Natural killer cell treated with Interleukin-12 subunit alpha and Interleukin-12 subunit beta and Interleukin-15 and Interleukin-18, amount 100 ng/mL, for 72 hours (primary cell): ENCODE measurements at regions not wholly inside any gene's neighbourhood (a gene's known extent, or its start where the extent isn't known, plus 50 kb on each side); places are given as distances from the start of the nearest gene placed in this dataset.

Experiments used
- ATAC-seq, 2 donors: fragments of 150-1000 bp; cut with Tn5 transposase in 1 of 2; sonication (Bioruptor Pico), chemical (Tn5 transposase) in 1 of 2; 2 replicates each; pipeline ENCODE4 v1.10.0; 2021
- DNase-seq: peaks from one replicate; pipeline ENCODE4 v3.0.0; 2022; ENCODE audit warnings: low spot score
- H3K27ac Mint-ChIP-seq, 2 donors: 1 replicate in 1 of 2; 2 replicates in 1 of 2; pipeline ENCODE4 v1.8.0; 2022; ENCODE audit warnings: mixed read lengths in 2 of 2, mild to moderate bottlenecking in 1 of 2, moderate library complexity in 1 of 2
- H3K27me3 Mint-ChIP-seq, 2 donors: 1 replicate in 1 of 2; 2 replicates in 1 of 2; pipeline ENCODE4 v1.8.0; 2022; ENCODE audit warnings: mixed read lengths in 2 of 2
- H3K36me3 Mint-ChIP-seq: one replicate; pipeline ENCODE4 v1.8.0; 2022; ENCODE audit warnings: mixed read lengths
- H3K4me1 Mint-ChIP-seq, 2 donors: 1 replicate in 1 of 2; 2 replicates in 1 of 2; pipeline ENCODE4 v1.8.0; 2022; ENCODE audit warnings: low read depth in 2 of 2, mixed read lengths in 2 of 2, mild to moderate bottlenecking in 1 of 2
- H3K4me3 Mint-ChIP-seq: one replicate; pipeline ENCODE4 v1.8.0; 2022; ENCODE audit warnings: mixed read lengths
- H3K9me3 Mint-ChIP-seq: 2 replicates; pipeline ENCODE4 v1.8.0; 2022; ENCODE audit warnings: mixed read lengths

- DNase-seq (no peak), ATAC-seq (no peak)
- no peak overlapping the region for H3K27ac Mint-ChIP-seq
- no peaks in the 10 kb centered on the region for H3K36me3 Mint-ChIP-seq
- no peaks in the 10 kb centered on the region for H3K27me3 Mint-ChIP-seq
- peaks cover 5% of the 10 kb centered on the region for H3K9me3 Mint-ChIP-seq
- H3K4me1 Mint-ChIP-seq: no peaks in the 10 kb centered on the region
- H3K4me3 Mint-ChIP-seq: no peak overlapping the region
Measured at GRCh38 chr4:24143741-24144140, 253.9 kb upstream of the PPARGC1A start.

- ATAC-seq: no peak
- H3K9me3 Mint-ChIP-seq: peaks cover 5% of the 10 kb centered on the region
- no peaks in the 10 kb centered on the region for H3K4me1 Mint-ChIP-seq
- no peak overlapping the region for H3K4me3 Mint-ChIP-seq
- DNase-seq: no peak
- H3K27me3 Mint-ChIP-seq: no peaks in the 10 kb centered on the region
- H3K27ac Mint-ChIP-seq: no peak overlapping the region
- no peaks in the 10 kb centered on the region for H3K36me3 Mint-ChIP-seq
Measured at GRCh38 chr4:24141836-24142235, 252.0 kb upstream of the PPARGC1A start.

- Mint-ChIP-seq H3K9me3 (peaks cover 10% of the 10 kb centered on the region), H3K27me3 (no peaks in the 10 kb centered on the region), H3K36me3 (no peaks in the 10 kb centered on the region), H3K27ac (no peak overlapping the region), H3K4me3 (no peak overlapping the region), H3K4me1 (no peaks in the 10 kb centered on the region)
- no peak for ATAC-seq
- DNase-seq: no peak
Measured at GRCh38 chr4:24140892-24141291, 251.0 kb upstream of the PPARGC1A start.

- H3K4me1 Mint-ChIP-seq: no peaks in the 10 kb centered on the region
- ATAC-seq: no peak
- H3K27ac Mint-ChIP-seq: no peak overlapping the region
- H3K4me3 Mint-ChIP-seq: no peak overlapping the region
- H3K9me3 Mint-ChIP-seq: peaks cover 6% of the 10 kb centered on the region
- DNase-seq: no peak
- H3K27me3 Mint-ChIP-seq: no peaks in the 10 kb centered on the region
- no peaks in the 10 kb centered on the region for H3K36me3 Mint-ChIP-seq
Measured at GRCh38 chr4:24137671-24138601, 248.1 kb upstream of the PPARGC1A start.

GRCh38 chr4:24131954-24132673 is 242.3 kb upstream of the PPARGC1A start:
- Mint-ChIP-seq H3K27ac (no peak overlapping the region), H3K4me1 (no peaks in the 10 kb centered on the region), H3K4me3 (no peak overlapping the region), H3K36me3 (no peaks in the 10 kb centered on the region), H3K9me3 (peaks cover 12% of the 10 kb centered on the region), H3K27me3 (no peaks in the 10 kb centered on the region)
- DNase-seq: no peak
- no peak for ATAC-seq

- Mint-ChIP-seq H3K4me3 (no peak overlapping the region), H3K4me1 (no peaks in the 10 kb centered on the region), H3K36me3 (no peaks in the 10 kb centered on the region), H3K27me3 (no peaks in the 10 kb centered on the region), H3K27ac (no peak overlapping the region), H3K9me3 (peaks cover 10% of the 10 kb centered on the region)
- no peak for ATAC-seq
- DNase-seq: no peak
Measured at GRCh38 chr4:24130637-24131036, 240.8 kb upstream of the PPARGC1A start.

- H3K27ac Mint-ChIP-seq: no peak overlapping the region
- DNase-seq: no peak
- no peaks in the 10 kb centered on the region for H3K27me3 Mint-ChIP-seq
- no peak for ATAC-seq
- H3K9me3 Mint-ChIP-seq: peaks cover 12% of the 10 kb centered on the region
- H3K36me3 Mint-ChIP-seq: no peaks in the 10 kb centered on the region
- H3K4me1 Mint-ChIP-seq: no peaks in the 10 kb centered on the region
- no peak overlapping the region for H3K4me3 Mint-ChIP-seq
Measured at GRCh38 chr4:24126776-24127175, 236.9 kb upstream of the PPARGC1A start.

GRCh38 chr4:24121395-24122175 is 231.7 kb upstream of the PPARGC1A start:
- Mint-ChIP-seq H3K4me3 (no peak overlapping the region), H3K4me1 (no peaks in the 10 kb centered on the region), H3K27ac (no peak overlapping the region), H3K36me3 (no peaks in the 10 kb centered on the region), H3K9me3 (peaks cover 5% of the 10 kb centered on the region), H3K27me3 (no peaks in the 10 kb centered on the region)
- ATAC-seq (no peak), DNase-seq (no peak)

GRCh38 chr4:24117975-24118374 is 228.1 kb upstream of the PPARGC1A start:
- H3K27ac Mint-ChIP-seq: no peak overlapping the region
- no peak for ATAC-seq

GRCh38 chr4:24116107-24116506 is 226.3 kb upstream of the PPARGC1A start:
- no peak overlapping the region for H3K4me3 Mint-ChIP-seq
- ATAC-seq (no peak), DNase-seq (no peak)
- peaks cover 4% of the 10 kb centered on the region for H3K36me3 Mint-ChIP-seq
- no peak overlapping the region for H3K27ac Mint-ChIP-seq
- H3K27me3 Mint-ChIP-seq: no peaks in the 10 kb centered on the region
- no peaks in the 10 kb centered on the region for H3K4me1 Mint-ChIP-seq
- peaks cover 3% of the 10 kb centered on the region for H3K9me3 Mint-ChIP-seq

More at GRCh38 chr4:24117975-24118374, 228.1 kb upstream of the PPARGC1A start:
- Mint-ChIP-seq H3K4me1 (no peaks in the 10 kb centered on the region), H3K4me3 (no peak overlapping the region), H3K27me3 (no peaks in the 10 kb centered on the region), H3K36me3 (peaks cover 4% of the 10 kb centered on the region), H3K9me3 (peaks cover 3% of the 10 kb centered on the region)
- DNase-seq: no peak

- DNase-seq: no peak
- Mint-ChIP-seq H3K27ac (no peak overlapping the region), H3K36me3 (peaks cover 4% of the 10 kb centered on the region), H3K4me3 (no peak overlapping the region), H3K27me3 (no peaks in the 10 kb centered on the region), H3K4me1 (no peaks in the 10 kb centered on the region), H3K9me3 (peaks cover 3% of the 10 kb centered on the region)
- no peak for ATAC-seq
Measured at GRCh38 chr4:24114919-24115500, 225.2 kb upstream of the PPARGC1A start.

- Mint-ChIP-seq H3K27me3 (no peaks in the 10 kb centered on the region), H3K27ac (no peak overlapping the region), H3K9me3 (peaks cover 3% of the 10 kb centered on the region), H3K4me1 (no peaks in the 10 kb centered on the region), H3K4me3 (no peak overlapping the region), H3K36me3 (peaks cover 4% of the 10 kb centered on the region)
- DNase-seq: no peak
- no peak for ATAC-seq
Measured at GRCh38 chr4:24114444-24114843, 224.6 kb upstream of the PPARGC1A start.

- Mint-ChIP-seq H3K27ac (no peak overlapping the region), H3K4me1 (no peaks in the 10 kb centered on the region), H3K9me3 (peaks cover 11% of the 10 kb centered on the region), H3K36me3 (peaks cover 4% of the 10 kb centered on the region), H3K27me3 (no peaks in the 10 kb centered on the region), H3K4me3 (no peak overlapping the region)
- ATAC-seq (no peak), DNase-seq (no peak)
Measured at GRCh38 chr4:24112466-24112865, 222.6 kb upstream of the PPARGC1A start.
